ENCODE measurements at regions not wholly inside any gene's neighbourhood (a gene's known extent, or its start where the extent isn't known, plus 50 kb on each side); places are given as distances from the start of the nearest gene placed in this dataset.
A peak's percentile ranks its signal among the peaks of the same experiment; 100 is the strongest.

GRCh38 chr10:4748491-4749270 is 77.3 kb upstream of the AKR1E2 start:
- Mint-ChIP-seq H3K4me3 (no peak overlapping the region), H3K27me3 (peaks cover 23% of the 10 kb centered on the region), H3K9me3 (no peaks in the 10 kb centered on the region), H3K4me1 (no peaks in the 10 kb centered on the region), H3K27ac (peak overlapping the region in 1 of 2 donors; percentile 79)
- no peak for DNase-seq
- ATAC-seq, result no peak

- ATAC-seq, result no peak
- no peaks in the 10 kb centered on the region for H3K4me1 Mint-ChIP-seq
- DNase-seq, result no peak
- no peak overlapping the region for H3K27ac Mint-ChIP-seq
- no peak overlapping the region for H3K4me3 Mint-ChIP-seq
- H3K27me3 Mint-ChIP-seq, result peaks cover 28% of the 10 kb centered on the region
- no peaks in the 10 kb centered on the region for H3K9me3 Mint-ChIP-seq
These were observed 83.8 kb upstream of the AKR1E2 start for GRCh38 chr10:4742217-4742616.

GRCh38 chr10:4740471-4740870 is 85.5 kb upstream of the AKR1E2 start:
- Mint-ChIP-seq H3K27ac (no peak overlapping the region), H3K27me3 (peaks cover 35% of the 10 kb centered on the region), H3K4me1 (no peaks in the 10 kb centered on the region), H3K4me3 (no peak overlapping the region), H3K9me3 (no peaks in the 10 kb centered on the region)
- ATAC-seq (no peak), DNase-seq (no peak)

GRCh38 chr10:4736608-4737007 is 89.4 kb upstream of the AKR1E2 start:
- H3K4me3 Mint-ChIP-seq, result no peak overlapping the region
- no peak overlapping the region for H3K27ac Mint-ChIP-seq
- DNase-seq, result no peak
- ATAC-seq, result no peak
- H3K4me1 Mint-ChIP-seq, result no peaks in the 10 kb centered on the region
- H3K27me3 Mint-ChIP-seq, result peaks cover 24% of the 10 kb centered on the region
- no peaks in the 10 kb centered on the region for H3K9me3 Mint-ChIP-seq

- H3K27me3 Mint-ChIP-seq, result peaks cover 24% of the 10 kb centered on the region
- H3K4me3 Mint-ChIP-seq, result no peak overlapping the region
- H3K4me1 Mint-ChIP-seq, result no peaks in the 10 kb centered on the region
- H3K9me3 Mint-ChIP-seq, result no peaks in the 10 kb centered on the region
- no peak overlapping the region for H3K27ac Mint-ChIP-seq
- DNase-seq (no peak), ATAC-seq (no peak)
These were observed 89.8 kb upstream of the AKR1E2 start for GRCh38 chr10:4736183-4736582.

- H3K27ac Mint-ChIP-seq, result no peak overlapping the region
- peaks cover 13% of the 10 kb centered on the region for H3K27me3 Mint-ChIP-seq
- no peak overlapping the region for H3K4me3 Mint-ChIP-seq
- ATAC-seq (no peak), DNase-seq (no peak)
- H3K9me3 Mint-ChIP-seq, result no peaks in the 10 kb centered on the region
- H3K4me1 Mint-ChIP-seq, result no peaks in the 10 kb centered on the region
These were observed 92.2 kb upstream of the AKR1E2 start for GRCh38 chr10:4733843-4734224.

- Mint-ChIP-seq H3K27ac (no peak overlapping the region), H3K4me3 (no peak overlapping the region), H3K9me3 (no peaks in the 10 kb centered on the region), H3K27me3 (peaks cover 8% of the 10 kb centered on the region), H3K4me1 (no peaks in the 10 kb centered on the region)
- DNase-seq, result no peak
- ATAC-seq, result no peak
These were observed 92.7 kb upstream of the AKR1E2 start for GRCh38 chr10:4733150-4733842.

- ATAC-seq (no peak), DNase-seq (no peak)
- no peak overlapping the region for H3K27ac Mint-ChIP-seq
- no peak overlapping the region for H3K4me3 Mint-ChIP-seq
- H3K9me3 Mint-ChIP-seq, result no peaks in the 10 kb centered on the region
- H3K4me1 Mint-ChIP-seq, result no peaks in the 10 kb centered on the region
- peaks cover 11% of the 10 kb centered on the region for H3K27me3 Mint-ChIP-seq
These were observed 95.0 kb upstream of the AKR1E2 start for GRCh38 chr10:4730998-4731397.

- no peak overlapping the region for H3K4me3 Mint-ChIP-seq
- DNase-seq (no peak), ATAC-seq (peak; percentile 45)
- H3K27ac Mint-ChIP-seq, result no peak overlapping the region
- peaks cover 8% of the 10 kb centered on the region for H3K27me3 Mint-ChIP-seq
- H3K9me3 Mint-ChIP-seq, result no peaks in the 10 kb centered on the region
- no peaks in the 10 kb centered on the region for H3K4me1 Mint-ChIP-seq
These were observed 99.9 kb upstream of the AKR1E2 start for GRCh38 chr10:4725917-4726606.

GRCh38 chr10:4723860-4724259 is 102.1 kb upstream of the AKR1E2 start:
- DNase-seq (no peak), ATAC-seq (no peak)
- H3K4me1 Mint-ChIP-seq, result no peaks in the 10 kb centered on the region
- H3K4me3 Mint-ChIP-seq, result no peak overlapping the region
- H3K9me3 Mint-ChIP-seq, result no peaks in the 10 kb centered on the region
- peaks cover 15% of the 10 kb centered on the region for H3K27me3 Mint-ChIP-seq
- H3K27ac Mint-ChIP-seq, result no peak overlapping the region

- ATAC-seq (no peak), DNase-seq (no peak)
- Mint-ChIP-seq H3K4me1 (no peaks in the 10 kb centered on the region), H3K4me3 (no peak overlapping the region), H3K27me3 (peaks cover 14% of the 10 kb centered on the region), H3K9me3 (no peaks in the 10 kb centered on the region), H3K27ac (no peak overlapping the region)
These were observed 103.8 kb upstream of the AKR1E2 start for GRCh38 chr10:4721999-4722753.

GRCh38 chr10:4720463-4720862 is 105.5 kb upstream of the AKR1E2 start:
- Mint-ChIP-seq H3K27ac (no peak overlapping the region), H3K4me3 (no peak overlapping the region), H3K4me1 (no peaks in the 10 kb centered on the region), H3K9me3 (no peaks in the 10 kb centered on the region), H3K27me3 (peaks cover 21% of the 10 kb centered on the region)
- ATAC-seq (no peak), DNase-seq (no peak)

- H3K4me1 Mint-ChIP-seq, result no peaks in the 10 kb centered on the region
- H3K4me3 Mint-ChIP-seq, result no peak overlapping the region
- no peak overlapping the region for H3K27ac Mint-ChIP-seq
- ATAC-seq (no peak), DNase-seq (no peak)
- no peaks in the 10 kb centered on the region for H3K9me3 Mint-ChIP-seq
- H3K27me3 Mint-ChIP-seq, result peaks cover 21% of the 10 kb centered on the region
These were observed 106.3 kb upstream of the AKR1E2 start for GRCh38 chr10:4719671-4720070.

GRCh38 chr10:4719036-4719435 is 107.0 kb upstream of the AKR1E2 start:
- ATAC-seq (no peak), DNase-seq (no peak)
- Mint-ChIP-seq H3K4me1 (no peaks in the 10 kb centered on the region), H3K27me3 (peaks cover 21% of the 10 kb centered on the region), H3K9me3 (no peaks in the 10 kb centered on the region), H3K27ac (no peak overlapping the region), H3K4me3 (no peak overlapping the region)

GRCh38 chr10:4718544-4718943 is 107.5 kb upstream of the AKR1E2 start:
- H3K4me3 Mint-ChIP-seq, result no peak overlapping the region
- no peaks in the 10 kb centered on the region for H3K9me3 Mint-ChIP-seq
- ATAC-seq, result no peak

More at GRCh38 chr10:4718544-4718943, 107.5 kb upstream of the AKR1E2 start:
- no peaks in the 10 kb centered on the region for H3K4me1 Mint-ChIP-seq
- H3K27ac Mint-ChIP-seq, result no peak overlapping the region
- no peak for DNase-seq
- H3K27me3 Mint-ChIP-seq, result peaks cover 21% of the 10 kb centered on the region
